ENCODE measurements at regions not wholly inside any gene's neighbourhood (a gene's known extent, or its start where the extent isn't known, plus 50 kb on each side); places are given as distances from the start of the nearest gene placed in this dataset.
A peak's percentile ranks its signal among the peaks of the same experiment; 100 is the strongest.

- TF ChIP-seq CTCF (conservative IDR thresholded peaks at IDR 0.05), result no peak
- peak overlapping the region; percentile 69; the same call in 1 of the 2 replicates for H3K27ac ChIP-seq
Measured at GRCh38 chr22:48258064-48258701, 1495.7 kb downstream of the TBC1D22A start.

GRCh38 chr22:48257685-48258055 lies 1495.2 kb downstream of the TBC1D22A start:
- TF ChIP-seq CTCF (conservative IDR thresholded peaks at IDR 0.05), result no peak
- H3K27ac ChIP-seq, result no peak overlapping the region; the same call in 1 of the 2 replicates

GRCh38 chr22:48256776-48257684 lies 1494.6 kb downstream of the TBC1D22A start:
- no peak for TF ChIP-seq CTCF (conservative IDR thresholded peaks at IDR 0.05)

DNA sequence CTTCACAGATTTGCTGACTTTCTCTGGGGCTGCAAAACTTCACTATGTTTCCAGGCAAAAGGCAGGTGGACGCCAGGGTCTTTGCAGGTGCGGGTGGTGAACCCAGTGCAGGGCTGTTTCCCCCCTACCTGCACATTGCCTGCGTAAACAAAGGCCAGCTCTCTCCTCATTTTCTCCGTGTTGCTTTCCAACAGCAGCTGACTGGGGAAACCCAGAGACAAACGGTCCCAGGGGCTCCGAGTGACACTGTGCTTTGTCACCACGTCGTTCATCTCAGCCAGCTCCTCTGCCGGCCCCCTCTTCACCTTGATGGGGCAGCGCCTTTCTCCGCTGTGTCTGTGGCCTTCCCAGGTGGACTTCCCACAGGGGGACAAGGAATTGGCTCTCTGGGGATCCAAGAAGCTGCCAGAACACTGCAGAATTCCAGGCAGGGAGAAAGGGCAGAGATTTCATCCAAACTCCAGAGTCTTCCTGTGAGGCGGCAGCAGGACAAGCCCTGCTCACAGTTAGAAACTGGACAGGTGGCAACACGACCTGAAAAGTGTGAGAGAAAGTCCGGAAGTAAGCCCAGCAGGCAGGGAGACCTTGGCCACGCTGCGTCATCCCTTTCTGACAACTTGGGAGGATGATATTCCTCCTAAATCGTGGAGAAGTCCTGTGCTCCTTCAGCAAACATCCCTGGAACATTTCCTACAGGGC lies 1493.7 kb downstream of the TBC1D22A start:
- no peak for TF ChIP-seq CTCF (conservative IDR thresholded peaks at IDR 0.05)

More at GRCh38 chr22:48256776-48257684, 1494.6 kb downstream of the TBC1D22A start:
- peak overlapping the region; percentile 86; the same call in 1 of the 2 replicates for H3K27ac ChIP-seq

DNA sequence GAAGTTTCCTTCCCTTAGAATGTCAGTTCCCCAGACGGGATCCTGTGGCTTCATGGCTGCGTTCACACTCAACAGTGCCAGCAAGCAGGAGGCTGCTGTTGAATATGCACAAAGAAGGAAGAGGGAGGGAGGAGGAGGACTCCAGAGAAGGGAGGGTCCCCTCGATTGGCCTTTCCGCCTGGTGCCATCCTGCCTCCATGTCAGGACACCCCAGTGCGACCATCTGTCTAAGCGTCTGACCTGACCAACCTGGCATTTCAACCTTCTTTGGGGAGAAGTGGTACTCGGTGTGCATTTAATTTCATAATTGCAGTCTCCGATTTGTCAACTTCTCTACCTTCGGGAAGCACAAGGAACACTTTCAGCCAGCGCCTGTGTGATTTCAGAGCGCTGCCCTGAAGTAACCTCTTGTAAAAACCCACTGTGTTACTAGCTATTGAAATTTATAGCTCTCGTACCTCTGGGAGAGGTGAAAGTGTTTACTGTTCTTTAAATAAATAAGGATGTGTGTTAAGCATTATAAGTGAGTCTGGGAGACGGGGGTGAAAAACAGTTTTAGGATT lies 1491.9 kb downstream of the TBC1D22A start:
- H3K27ac ChIP-seq, result peak overlapping the region; percentile 86
- no peak for TF ChIP-seq CTCF (conservative IDR thresholded peaks at IDR 0.05)

More for the DNA sequence above, 1493.7 kb downstream of the TBC1D22A start:
- H3K27ac ChIP-seq, result peak overlapping the region; percentile 86

DNA sequence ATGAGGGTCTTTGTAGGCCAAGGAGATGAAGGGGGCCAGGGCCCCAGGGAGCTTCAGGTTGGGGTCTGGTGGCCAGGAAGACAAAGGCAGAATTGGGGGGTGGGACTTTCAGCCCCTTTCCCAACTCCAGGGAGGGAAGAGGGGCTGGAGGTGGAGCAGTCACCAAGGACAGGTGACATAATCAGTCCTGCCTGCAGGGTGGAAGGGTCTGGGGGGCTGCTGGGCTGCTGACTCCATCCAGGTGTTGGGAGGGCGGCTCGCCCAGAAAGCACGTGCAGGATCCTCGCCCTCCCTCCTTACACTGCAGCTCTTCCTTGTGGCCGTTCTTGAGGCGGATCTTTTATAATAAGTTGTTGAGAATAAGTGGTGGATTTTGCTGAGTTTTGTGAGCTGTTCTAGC lies 1491.1 kb downstream of the TBC1D22A start:
- peak overlapping the region; percentile 86 for H3K27ac ChIP-seq
- no peak for TF ChIP-seq CTCF (conservative IDR thresholded peaks at IDR 0.05)

Measured in VCaP (cell line).